Esophagus squamous epithelium (tissue), 4 donors: ENCODE measurements at regions not wholly inside any gene's neighbourhood (a gene's known extent, or its start where the extent isn't known, plus 50 kb on each side); places are given as distances from the start of the nearest gene placed in this dataset.

Experiments used
- POLR2A ChIP-seq, 4 donors: fragments of 450-650 bp; IDR thresholded peaks; one replicate each; pipeline ENCODE4 v1.6.1; 2017; ENCODE audit warnings: antibody characterized with exemption in 4 of 4, mild to moderate bottlenecking in 4 of 4, moderate library complexity in 3 of 4
- TF ChIP-seq, protein P1 (sequence below), 6 experiments: fragments of 450-650 bp in 4 of 6; fragments of 200-600 bp in 2 of 6; sonication (generic) in 2 of 6; IDR thresholded peaks; one replicate each; pipeline ENCODE4 v1.5.1; 2016 to 2019; ENCODE audit warnings: antibody characterized with exemption in 6 of 6, mild to moderate bottlenecking in 4 of 6, moderate library complexity in 4 of 6

DNA sequence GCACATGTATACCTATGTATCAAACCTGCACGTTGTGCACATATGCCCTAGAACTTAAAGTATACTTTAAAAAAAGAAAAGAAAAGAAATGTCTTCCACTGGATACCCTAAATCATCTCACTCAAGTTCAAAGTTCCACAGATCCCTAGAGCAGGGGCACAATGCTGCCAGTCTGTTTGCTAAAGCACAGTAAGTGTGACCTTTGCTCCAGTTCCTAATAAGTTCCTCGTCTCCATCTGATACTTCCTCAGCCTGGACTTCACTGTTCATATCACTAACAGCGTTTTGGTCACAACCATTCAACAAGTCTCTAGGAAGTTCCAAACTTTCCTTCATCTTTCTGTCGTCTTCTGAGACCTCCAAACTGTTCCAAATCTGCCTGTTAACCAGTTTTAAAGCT is 118.3 kb downstream of the BMP4 start:
- TF ChIP-seq, protein P1, sequence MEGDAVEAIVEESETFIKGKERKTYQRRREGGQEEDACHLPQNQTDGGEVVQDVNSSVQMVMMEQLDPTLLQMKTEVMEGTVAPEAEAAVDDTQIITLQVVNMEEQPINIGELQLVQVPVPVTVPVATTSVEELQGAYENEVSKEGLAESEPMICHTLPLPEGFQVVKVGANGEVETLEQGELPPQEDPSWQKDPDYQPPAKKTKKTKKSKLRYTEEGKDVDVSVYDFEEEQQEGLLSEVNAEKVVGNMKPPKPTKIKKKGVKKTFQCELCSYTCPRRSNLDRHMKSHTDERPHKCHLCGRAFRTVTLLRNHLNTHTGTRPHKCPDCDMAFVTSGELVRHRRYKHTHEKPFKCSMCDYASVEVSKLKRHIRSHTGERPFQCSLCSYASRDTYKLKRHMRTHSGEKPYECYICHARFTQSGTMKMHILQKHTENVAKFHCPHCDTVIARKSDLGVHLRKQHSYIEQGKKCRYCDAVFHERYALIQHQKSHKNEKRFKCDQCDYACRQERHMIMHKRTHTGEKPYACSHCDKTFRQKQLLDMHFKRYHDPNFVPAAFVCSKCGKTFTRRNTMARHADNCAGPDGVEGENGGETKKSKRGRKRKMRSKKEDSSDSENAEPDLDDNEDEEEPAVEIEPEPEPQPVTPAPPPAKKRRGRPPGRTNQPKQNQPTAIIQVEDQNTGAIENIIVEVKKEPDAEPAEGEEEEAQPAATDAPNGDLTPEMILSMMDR (IDR thresholded peaks at IDR 0.05), result no peak
- no peak for TF ChIP-seq POLR2A (IDR thresholded peaks at IDR 0.05)
